Erythroblast (primary cell): ENCODE measurements at regions not wholly inside any gene's neighbourhood (a gene's known extent, or its start where the extent isn't known, plus 50 kb on each side); places are given as distances from the start of the nearest gene placed in this dataset.

Experiments
- GATA1 ChIP-seq: IDR thresholded peaks from 2 replicates; pipeline ENCODE4 v1.6.1; 2011; ENCODE audit warnings: low read depth, mild to moderate bottlenecking, control low read depth, low read length, moderate library complexity
- POLR2A ChIP-seq: IDR thresholded peaks from 2 replicates; pipeline ENCODE4 v1.6.1; 2011; ENCODE audit warnings: mild to moderate bottlenecking, low read length

DNA sequence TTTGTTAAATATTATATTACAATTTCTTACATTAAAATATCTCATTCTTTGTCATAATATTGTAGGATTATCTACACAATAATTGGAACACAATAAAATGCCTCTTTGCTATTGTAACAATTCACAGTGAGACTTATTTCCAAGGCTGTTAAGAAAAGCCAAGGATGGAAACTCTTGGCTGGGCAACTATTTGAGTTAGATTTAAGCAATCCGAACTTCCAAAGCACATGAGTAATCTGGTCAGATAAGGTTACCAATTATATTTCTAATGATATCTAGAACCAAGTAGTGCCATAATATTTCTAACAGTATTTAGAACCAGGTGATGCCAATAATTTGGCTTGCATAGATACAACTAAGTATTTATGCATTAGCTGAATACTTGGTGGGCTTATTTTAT is 154.7 kb upstream of the KCNK2 start:
- TF ChIP-seq POLR2A (no peak), GATA1 (no peak)
